Fibroblast of lung (primary cell): ENCODE measurements at regions not wholly inside any gene's neighbourhood (a gene's known extent, or its start where the extent isn't known, plus 50 kb on each side); places are given as distances from the start of the nearest gene placed in this dataset.

ENCODE experiments used
- DNase-seq, 2 donors: peaks; one replicate each; pipeline versions ENCODE4 v3.0.0 to v3.0.0-alpha.2; 2010; ENCODE audit warnings: low read depth in 2 of 2
- H2AFZ ChIP-seq: 2 replicates; pipeline ENCODE4 v1.5.1; 2012; ENCODE audit warnings: low read length, control low read depth, inconsistent platforms
- H3K27ac ChIP-seq: 2 replicates; pipeline ENCODE4 v1.5.1; 2011; ENCODE audit warnings: low read length, control low read depth; ENCODE audit not compliant: insufficient read depth
- H3K27me3 ChIP-seq: 2 replicates; pipeline ENCODE4 v1.5.1; 2011; ENCODE audit warnings: mild to moderate bottlenecking, low read length; ENCODE audit not compliant: control insufficient read depth, insufficient read depth
- H3K36me3 ChIP-seq: 2 replicates; pipeline ENCODE4 v1.5.1; 2011; ENCODE audit warnings: low read length; ENCODE audit not compliant: control insufficient read depth, insufficient read depth
- H3K4me1 ChIP-seq: 2 replicates; pipeline ENCODE4 v1.5.1; 2011; ENCODE audit warnings: low read length; ENCODE audit not compliant: control insufficient read depth, insufficient read depth; ENCODE audit errors: extremely low read depth
- H3K4me2 ChIP-seq: 2 replicates; pipeline ENCODE4 v1.5.1; 2011; ENCODE audit warnings: low read length, control low read depth; ENCODE audit not compliant: insufficient read depth; ENCODE audit errors: extremely low read depth
- H3K4me3 ChIP-seq, 4 experiments: fragments of 200-600 bp in 1 of 4; sonication (generic) in 1 of 4; replicated peaks in 1 of 4; 2 replicates each; pipeline ENCODE4 v1.5.1; 2011 to 2016; ENCODE audit warnings: low read length in 4 of 4, low read depth in 3 of 4, mild to moderate bottlenecking in 3 of 4, control low read depth in 2 of 4, inconsistent platforms in 1 of 4, mixed read lengths in 1 of 4; ENCODE audit not compliant: insufficient read depth in 1 of 4; ENCODE audit errors: control extremely low read depth in 1 of 4
- H3K79me2 ChIP-seq: 2 replicates; pipeline ENCODE4 v1.5.1; 2012; ENCODE audit warnings: mild to moderate bottlenecking, low read length, inconsistent platforms; ENCODE audit not compliant: control insufficient read depth, insufficient read depth
- H3K9ac ChIP-seq: 2 replicates; pipeline ENCODE4 v1.5.1; 2011; ENCODE audit warnings: mild to moderate bottlenecking, low read length, control low read depth; ENCODE audit not compliant: insufficient read depth
- H3K9me3 ChIP-seq: 2 replicates; pipeline ENCODE4 v1.5.1; 2012; ENCODE audit warnings: low read depth, low read length; ENCODE audit not compliant: control insufficient read depth, insufficient read depth
- H4K20me1 ChIP-seq: 2 replicates; pipeline ENCODE4 v1.5.1; 2011; ENCODE audit warnings: low read length; ENCODE audit not compliant: control insufficient read depth, insufficient read depth; ENCODE audit errors: extremely low read depth
- CTCF ChIP-seq, 2 donors: IDR thresholded peaks in 1 of 2; conservative IDR thresholded peaks in 1 of 2; 1 replicate in 1 of 2; 2 replicates in 1 of 2; pipeline ENCODE4 v1.5.1; 2011 to 2012; ENCODE audit warnings: low read length in 2 of 2, control low read depth in 1 of 2, inconsistent platforms in 1 of 2, low read depth in 1 of 2, mild to moderate bottlenecking in 1 of 2
- EZH2 ChIP-seq: IDR thresholded peaks from 2 replicates; pipeline ENCODE4 v1.5.1; 2012; ENCODE audit warnings: low read length, control low read depth, mild to moderate bottlenecking; ENCODE audit errors: missing control alignments

- no peaks in the 10 kb centered on the region for H3K9me3 ChIP-seq
- no peaks in the 10 kb centered on the region for H3K79me2 ChIP-seq
- no peak overlapping the region for H2AFZ ChIP-seq
- no peak for DNase-seq
- H3K4me2 ChIP-seq = no peak overlapping the region
- no peak overlapping the region for H3K27ac ChIP-seq
- H3K27me3 ChIP-seq = no peaks in the 10 kb centered on the region
- no peak overlapping the region for H3K9ac ChIP-seq
- H3K36me3 ChIP-seq = no peaks in the 10 kb centered on the region
- H3K4me1 ChIP-seq = no peaks in the 10 kb centered on the region
- H4K20me1 ChIP-seq = no peaks in the 10 kb centered on the region
- TF ChIP-seq EZH2 (no peak), CTCF (conservative IDR thresholded peaks at IDR 0.05 in 1 of 2, IDR thresholded peaks at IDR 0.05 in 1 of 2; ENCODE audit: low read depth in 1 of 2, low read length in 2 of 2) (no peak)
- H3K4me3 ChIP-seq = no peak overlapping the region
Observed at GRCh38 chr4:175970072-175970471, 95.6 kb upstream of the WDR17 start.

GRCh38 chr4:175970724-175971123 lies 94.9 kb upstream of the WDR17 start:
- no peak overlapping the region for H2AFZ ChIP-seq

GRCh38 chr4:175971388-175972179 lies 94.1 kb upstream of the WDR17 start:
- Histone ChIP-seq H4K20me1 (no peaks in the 10 kb centered on the region), H3K36me3 (no peaks in the 10 kb centered on the region), H3K9me3 (no peaks in the 10 kb centered on the region), H3K4me1 (no peaks in the 10 kb centered on the region), H3K9ac (no peak overlapping the region), H3K27me3 (no peaks in the 10 kb centered on the region), H2AFZ (no peak overlapping the region), H3K4me2 (no peak overlapping the region), H3K79me2 (no peaks in the 10 kb centered on the region), H3K4me3 (peak overlapping the region in 2 of 4 experiments; percentile 22 to 27), H3K27ac (no peak overlapping the region)
- peak; percentile 12 to 47 for DNase-seq
- no peak for TF ChIP-seq EZH2
- TF ChIP-seq CTCF (conservative IDR thresholded peaks at IDR 0.05 in 1 of 2, IDR thresholded peaks at IDR 0.05 in 1 of 2; ENCODE audit: low read depth in 1 of 2, low read length in 2 of 2) = no peak

More at GRCh38 chr4:175970724-175971123, 94.9 kb upstream of the WDR17 start:
- no peak overlapping the region for H3K4me3 ChIP-seq
- H3K9me3 ChIP-seq = no peaks in the 10 kb centered on the region
- H3K36me3 ChIP-seq = no peaks in the 10 kb centered on the region
- no peaks in the 10 kb centered on the region for H3K27me3 ChIP-seq
- no peak overlapping the region for H3K4me2 ChIP-seq
- H3K27ac ChIP-seq = no peak overlapping the region
- TF ChIP-seq EZH2 (no peak), CTCF (conservative IDR thresholded peaks at IDR 0.05 in 1 of 2, IDR thresholded peaks at IDR 0.05 in 1 of 2; ENCODE audit: low read depth in 1 of 2, low read length in 2 of 2) (no peak)
- no peaks in the 10 kb centered on the region for H3K79me2 ChIP-seq
- H3K9ac ChIP-seq = no peak overlapping the region
- peak in 1 of 2 donors; percentile 12 for DNase-seq
- no peaks in the 10 kb centered on the region for H3K4me1 ChIP-seq
- no peaks in the 10 kb centered on the region for H4K20me1 ChIP-seq
